ENCODE measurements at regions not wholly inside any gene's neighbourhood (a gene's known extent, or its start where the extent isn't known, plus 50 kb on each side); places are given as distances from the start of the nearest gene placed in this dataset.

GRCh38 chr4:127578967-127579366 lies 53.8 kb upstream of the INTU start:
- POLR2A ChIA-PET = no interaction called here
- CTCF ChIA-PET = no interaction called here
- DNase-seq = no peak
- Histone ChIP-seq H3K4me1 (ENCODE audit: insufficient read depth, low read length) (no peaks in the 10 kb centered on the region), H3K36me3 (ENCODE audit: insufficient read depth, low read length) (no peaks in the 10 kb centered on the region), H3K27ac (ENCODE audit: low read depth, low read length) (no peak overlapping the region), H3K27me3 (ENCODE audit: insufficient read depth, low read length, poor library complexity, severe bottlenecking) (no peaks in the 10 kb centered on the region), H3K9me3 (ENCODE audit: low read length) (no peaks in the 10 kb centered on the region), H3K4me3 (ENCODE audit: low read length) (no peak overlapping the region)
- peaks cover 0 to 3% of the 10 kb centered on the region in 2 donors for H3K27me3 Mint-ChIP-seq
- H3K4me3 Mint-ChIP-seq = no peak overlapping the region
- peaks cover 0 to 4% (median 0%) of the 10 kb centered on the region in 5 donors for H3K9me3 Mint-ChIP-seq
- no peaks in the 10 kb centered on the region for H3K36me3 Mint-ChIP-seq
- no peaks in the 10 kb centered on the region for H3K4me1 Mint-ChIP-seq
- no peak overlapping the region for H3K27ac Mint-ChIP-seq

GRCh38 chr4:127579821-127580220 lies 52.9 kb upstream of the INTU start:
- POLR2A ChIA-PET = no interaction called here
- Mint-ChIP-seq H3K4me1 (no peaks in the 10 kb centered on the region), H3K4me3 (no peak overlapping the region), H3K9me3 (peaks cover 0 to 6% (median 0%) of the 10 kb centered on the region in 5 donors), H3K27ac (no peak overlapping the region), H3K27me3 (peaks cover 0 to 3% of the 10 kb centered on the region in 2 donors), H3K36me3 (no peaks in the 10 kb centered on the region)
- no peak for DNase-seq
- Histone ChIP-seq H3K4me3 (ENCODE audit: low read length) (no peak overlapping the region), H3K9me3 (ENCODE audit: low read length) (no peaks in the 10 kb centered on the region), H3K4me1 (ENCODE audit: insufficient read depth, low read length) (no peaks in the 10 kb centered on the region), H3K36me3 (ENCODE audit: insufficient read depth, low read length) (no peaks in the 10 kb centered on the region), H3K27me3 (ENCODE audit: insufficient read depth, low read length, poor library complexity, severe bottlenecking) (no peaks in the 10 kb centered on the region), H3K27ac (ENCODE audit: low read depth, low read length) (no peak overlapping the region)
- CTCF ChIA-PET = no interaction called here

- no peak for DNase-seq
- Mint-ChIP-seq H3K36me3 (no peaks in the 10 kb centered on the region), H3K9me3 (peaks cover 0 to 6% (median 0%) of the 10 kb centered on the region in 5 donors), H3K4me3 (no peak overlapping the region), H3K4me1 (no peaks in the 10 kb centered on the region), H3K27me3 (peaks cover 1 to 3% of the 10 kb centered on the region in 2 donors), H3K27ac (no peak overlapping the region)
- ChIA-PET CTCF (no interaction called here), POLR2A (no interaction called here)
- H3K27me3 ChIP-seq (ENCODE audit: insufficient read depth, low read length, poor library complexity, severe bottlenecking) = no peaks in the 10 kb centered on the region
- H3K4me1 ChIP-seq (ENCODE audit: insufficient read depth, low read length) = no peaks in the 10 kb centered on the region
- no peaks in the 10 kb centered on the region for H3K36me3 ChIP-seq (ENCODE audit: insufficient read depth, low read length)
- H3K27ac ChIP-seq (ENCODE audit: low read depth, low read length) = no peak overlapping the region
- H3K4me3 ChIP-seq (ENCODE audit: low read length) = no peak overlapping the region
- H3K9me3 ChIP-seq (ENCODE audit: low read length) = no peaks in the 10 kb centered on the region
Measured at GRCh38 chr4:127580300-127580699, 52.5 kb upstream of the INTU start.

- Mint-ChIP-seq H3K4me1 (no peaks in the 10 kb centered on the region), H3K4me3 (no peak overlapping the region), H3K27ac (no peak overlapping the region), H3K9me3 (peaks cover 0 to 6% (median 0%) of the 10 kb centered on the region in 5 donors), H3K36me3 (no peaks in the 10 kb centered on the region), H3K27me3 (peaks cover 3 to 5% of the 10 kb centered on the region in 2 donors)
- no peaks in the 10 kb centered on the region for H3K9me3 ChIP-seq (ENCODE audit: low read length)
- no peak overlapping the region for H3K4me3 ChIP-seq (ENCODE audit: low read length)
- H3K4me1 ChIP-seq (ENCODE audit: insufficient read depth, low read length) = no peaks in the 10 kb centered on the region
- no peaks in the 10 kb centered on the region for H3K27me3 ChIP-seq (ENCODE audit: insufficient read depth, low read length, poor library complexity, severe bottlenecking)
- H3K36me3 ChIP-seq (ENCODE audit: insufficient read depth, low read length) = no peaks in the 10 kb centered on the region
- POLR2A ChIA-PET = no interaction called here
- no peak overlapping the region for H3K27ac ChIP-seq (ENCODE audit: low read depth, low read length)
- CTCF ChIA-PET = no interaction called here
- no peak for DNase-seq
Measured at GRCh38 chr4:127580891-127581290, 51.9 kb upstream of the INTU start.
